ENCODE measurements at regions not wholly inside any gene's neighbourhood (a gene's known extent, or its start where the extent isn't known, plus 50 kb on each side); places are given as distances from the start of the nearest gene placed in this dataset.

- POLR2A ChIA-PET = no interaction called here
- peaks cover 24% of the 10 kb centered on the region for H3K27me3 Mint-ChIP-seq
Measured at GRCh38 chr3:194772241-194773000, 86.7 kb downstream of the FAM43A start.

GRCh38 chr3:194773216-194773615 lies 87.5 kb downstream of the FAM43A start:
- Mint-ChIP-seq H3K9me3 (ENCODE audit: insufficient read depth) (no peaks in the 10 kb centered on the region), H3K27me3 (peaks cover 24% of the 10 kb centered on the region), H3K27ac (no peak overlapping the region), H3K4me3 (no peak overlapping the region), H3K4me1 (peaks cover 18% of the 10 kb centered on the region)
- H3K4me3 ChIP-seq (ENCODE audit: control extremely low read depth in 1 of 5, extremely low read depth in 1 of 5, insufficient read depth in 1 of 5, low read depth in 2 of 5, low read length in 4 of 5) = no peak overlapping the region
- H3K27ac ChIP-seq (ENCODE audit: low read length in 2 of 2) = no peak overlapping the region
- no peak overlapping the region for H2AFZ ChIP-seq (ENCODE audit: insufficient read depth, low read depth, low read length, poor library complexity, severe bottlenecking)
- 83% methylated on average over 5 of the region's 5 CpGs for WGBS (ENCODE audit: insufficient coverage)
- CTCF ChIA-PET = no interaction called here
- H3K9me3 ChIP-seq (ENCODE audit: control extremely low read depth in 1 of 3, control insufficient read depth in 2 of 3, insufficient read depth in 1 of 3, low read length in 2 of 3) = no peaks in the 10 kb centered on the region
- H3K36me3 ChIP-seq (replicated peaks in 1 of 2; ENCODE audit: control extremely low read depth in 1 of 2, control insufficient read depth in 1 of 2, extremely low read depth in 1 of 2, insufficient read depth in 2 of 2, low read length in 1 of 2) = no peaks in the 10 kb centered on the region
- no peaks in the 10 kb centered on the region for H4K20me1 ChIP-seq (ENCODE audit: control insufficient read depth, insufficient read depth, low read length, poor library complexity, severe bottlenecking)
- POLR2A ChIA-PET = no interaction called here
- no peaks in the 10 kb centered on the region for H3K27me3 ChIP-seq (replicated peaks in 1 of 4; ENCODE audit: control extremely low read depth in 1 of 4, control insufficient read depth in 3 of 4, insufficient read depth in 4 of 4, low read length in 3 of 4)
- no peaks in the 10 kb centered on the region for H3K79me2 ChIP-seq (ENCODE audit: control insufficient read depth, insufficient read depth, low read length)
- DNase-seq (no peak), ATAC-seq (ENCODE audit: low read depth) (no peak)
- intact Hi-C loops (cut with micrococcal nuclease) = no loop called here
- no peak overlapping the region for H3K9ac ChIP-seq (ENCODE audit: low read length)
- no peak overlapping the region for H3K4me2 ChIP-seq (replicated peaks; ENCODE audit: low read depth, low read length, poor library complexity, severe bottlenecking)
- TF ChIP-seq EZH2 (IDR thresholded peaks at IDR 0.05; ENCODE audit: borderline replicate concordance, insufficient read depth, low read depth, low read length, poor library complexity, severe bottlenecking) = no peak
- TF ChIP-seq, protein P1, sequence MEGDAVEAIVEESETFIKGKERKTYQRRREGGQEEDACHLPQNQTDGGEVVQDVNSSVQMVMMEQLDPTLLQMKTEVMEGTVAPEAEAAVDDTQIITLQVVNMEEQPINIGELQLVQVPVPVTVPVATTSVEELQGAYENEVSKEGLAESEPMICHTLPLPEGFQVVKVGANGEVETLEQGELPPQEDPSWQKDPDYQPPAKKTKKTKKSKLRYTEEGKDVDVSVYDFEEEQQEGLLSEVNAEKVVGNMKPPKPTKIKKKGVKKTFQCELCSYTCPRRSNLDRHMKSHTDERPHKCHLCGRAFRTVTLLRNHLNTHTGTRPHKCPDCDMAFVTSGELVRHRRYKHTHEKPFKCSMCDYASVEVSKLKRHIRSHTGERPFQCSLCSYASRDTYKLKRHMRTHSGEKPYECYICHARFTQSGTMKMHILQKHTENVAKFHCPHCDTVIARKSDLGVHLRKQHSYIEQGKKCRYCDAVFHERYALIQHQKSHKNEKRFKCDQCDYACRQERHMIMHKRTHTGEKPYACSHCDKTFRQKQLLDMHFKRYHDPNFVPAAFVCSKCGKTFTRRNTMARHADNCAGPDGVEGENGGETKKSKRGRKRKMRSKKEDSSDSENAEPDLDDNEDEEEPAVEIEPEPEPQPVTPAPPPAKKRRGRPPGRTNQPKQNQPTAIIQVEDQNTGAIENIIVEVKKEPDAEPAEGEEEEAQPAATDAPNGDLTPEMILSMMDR (IDR thresholded peaks at IDR 0.05) = no peak
- peaks cover 10 to 13% of the 10 kb centered on the region in 2 donors for H3K4me1 ChIP-seq (ENCODE audit: control insufficient read depth in 2 of 2, insufficient read depth in 2 of 2, low read length in 2 of 2)

More at GRCh38 chr3:194772241-194773000, 86.7 kb downstream of the FAM43A start:
- ATAC-seq (ENCODE audit: low read depth) (no peak), DNase-seq (no peak)
- Mint-ChIP-seq H3K4me3 (no peak overlapping the region), H3K27ac (no peak overlapping the region), H3K9me3 (ENCODE audit: insufficient read depth) (no peaks in the 10 kb centered on the region), H3K4me1 (peaks cover 21% of the 10 kb centered on the region)
- Histone ChIP-seq H3K79me2 (ENCODE audit: control insufficient read depth, insufficient read depth, low read length) (no peaks in the 10 kb centered on the region), H3K36me3 (replicated peaks in 1 of 2; ENCODE audit: control extremely low read depth in 1 of 2, control insufficient read depth in 1 of 2, extremely low read depth in 1 of 2, insufficient read depth in 2 of 2, low read length in 1 of 2) (no peaks in the 10 kb centered on the region), H3K27ac (ENCODE audit: low read length in 2 of 2) (no peak overlapping the region), H3K27me3 (replicated peaks in 1 of 4; ENCODE audit: control extremely low read depth in 1 of 4, control insufficient read depth in 3 of 4, insufficient read depth in 4 of 4, low read length in 3 of 4) (no peaks in the 10 kb centered on the region), H4K20me1 (ENCODE audit: control insufficient read depth, insufficient read depth, low read length, poor library complexity, severe bottlenecking) (no peaks in the 10 kb centered on the region), H3K9me3 (ENCODE audit: control extremely low read depth in 1 of 3, control insufficient read depth in 2 of 3, insufficient read depth in 1 of 3, low read length in 2 of 3) (no peaks in the 10 kb centered on the region), H3K4me1 (ENCODE audit: control insufficient read depth in 2 of 2, insufficient read depth in 2 of 2, low read length in 2 of 2) (peaks cover 10 to 21% of the 10 kb centered on the region in 2 donors), H3K4me2 (replicated peaks; ENCODE audit: low read depth, low read length, poor library complexity, severe bottlenecking) (no peak overlapping the region), H3K9ac (ENCODE audit: low read length) (no peak overlapping the region), H3K4me3 (ENCODE audit: control extremely low read depth in 1 of 5, extremely low read depth in 1 of 5, insufficient read depth in 1 of 5, low read depth in 2 of 5, low read length in 4 of 5) (no peak overlapping the region), H2AFZ (ENCODE audit: insufficient read depth, low read depth, low read length, poor library complexity, severe bottlenecking) (no peak overlapping the region)
- WGBS (ENCODE audit: insufficient coverage) = 100% methylated on average over 9 of the region's 13 CpGs
- intact Hi-C loops (cut with micrococcal nuclease) = no loop called here
- TF ChIP-seq, protein P1 (IDR thresholded peaks at IDR 0.05) = no peak
- no peak for TF ChIP-seq EZH2 (IDR thresholded peaks at IDR 0.05; ENCODE audit: borderline replicate concordance, insufficient read depth, low read depth, low read length, poor library complexity, severe bottlenecking)
- CTCF ChIA-PET = no interaction called here

Data from B cell (primary cell).